PC-3 (cell line): ENCODE measurements at regions not wholly inside any gene's neighbourhood (a gene's known extent, or its start where the extent isn't known, plus 50 kb on each side); places are given as distances from the start of the nearest gene placed in this dataset.

ENCODE experiments used
- CTCF ChIP-seq: fragments of 300-600 bp; sonication (generic); conservative IDR thresholded peaks from 2 replicates; pipeline ENCODE4 v1.5.1; 2017; ENCODE audit warnings: antibody characterized with exemption, low read depth, mild to moderate bottlenecking, low read length
- EZH2 ChIP-seq: fragments of 300-600 bp; sonication (generic); IDR thresholded peaks from one replicate; pipeline ENCODE4 v1.6.1; 2017; ENCODE audit warnings: antibody characterized with exemption, mild to moderate bottlenecking, low read length; ENCODE audit not compliant: unreplicated experiment
- EZH2phosphoT487 ChIP-seq: fragments of 300-600 bp; sonication (generic); IDR thresholded peaks from 2 replicates; pipeline ENCODE4 v1.6.1; 2018; ENCODE audit warnings: mild to moderate bottlenecking, antibody characterized with exemption, low read length, borderline replicate concordance

GRCh38 chr9:28004900-28005299, 431.6 kb upstream of the C9orf72 start:
- no peak for TF ChIP-seq CTCF
- no peak for TF ChIP-seq EZH2
- TF ChIP-seq EZH2phosphoT487: no peak
